WTC11 (cell line): ENCODE measurements at regions not wholly inside any gene's neighbourhood (a gene's known extent, or its start where the extent isn't known, plus 50 kb on each side); places are given as distances from the start of the nearest gene placed in this dataset.

Experiments used
- ATAC-seq: fragments of 200-7000 bp; cut with Tn5 transposase; 2 replicates; pipeline ENCODE4 v1.10.0; 2021; ENCODE audit warnings: mild to moderate bottlenecking, moderate library complexity
- CTCF ChIA-PET: fragments of 300-600 bp; sonication (Branson Sonifier 250); formaldehyde crosslinking; loops from one replicate; lab custom pipeline; 2021; ENCODE audit warnings: antibody characterized with exemption; lab: Charles Lee
- POLR2A ChIA-PET: fragments of 350-600 bp; sonication (Branson Sonifier 250); formaldehyde crosslinking; loops from one replicate; lab custom pipeline; 2021; ENCODE audit warnings: antibody characterized with exemption; lab: Charles Lee
- DNase-seq: peaks from one replicate; pipeline ENCODE4 v3.0.0; 2021; ENCODE audit warnings: low spot score
- H3K27ac Mint-ChIP-seq: 2 replicates; pipeline ENCODE4 v1.8.0; 2021; ENCODE audit warnings: mixed read lengths
- H3K27me3 Mint-ChIP-seq: 2 replicates; pipeline ENCODE4 v1.8.0; 2021; ENCODE audit warnings: low read depth, mild to moderate bottlenecking, moderate library complexity, mixed read lengths
- H3K36me3 Mint-ChIP-seq: 2 replicates; pipeline ENCODE4 v1.8.0; 2021; ENCODE audit warnings: mixed read lengths
- H3K4me1 Mint-ChIP-seq: 2 replicates; pipeline ENCODE4 v1.8.0; 2022; ENCODE audit warnings: mixed read lengths
- H3K4me3 Mint-ChIP-seq: 2 replicates; pipeline ENCODE4 v1.8.0; 2021; ENCODE audit warnings: mild to moderate bottlenecking, moderate library complexity, mixed read lengths
- H3K9me3 Mint-ChIP-seq: 2 replicates; pipeline ENCODE4 v1.8.0; 2021; ENCODE audit warnings: mixed read lengths
- CREM ChIP-seq: sonication (generic); formaldehyde crosslinking; IDR thresholded peaks from 2 replicates; pipeline ENCODE4 v1.8.1; 2022; ENCODE audit warnings: mild to moderate bottlenecking, missing genetic modification reagents, moderate library complexity
- ELF4 ChIP-seq: sonication (generic); formaldehyde crosslinking; IDR thresholded peaks from 2 replicates; pipeline ENCODE4 v1.8.1; 2022; ENCODE audit warnings: low read depth, mild to moderate bottlenecking, moderate library complexity, missing genetic modification reagents
- ETV6 ChIP-seq: sonication (generic); formaldehyde crosslinking; IDR thresholded peaks from 2 replicates; pipeline ENCODE4 v1.8.1; 2022; ENCODE audit warnings: mild to moderate bottlenecking, missing genetic modification reagents
- MYBL2 ChIP-seq: sonication (generic); formaldehyde crosslinking; IDR thresholded peaks from 2 replicates; pipeline ENCODE4 v1.8.1; 2023; ENCODE audit warnings: mild to moderate bottlenecking, moderate library complexity, missing genetic modification reagents
- NR2C2 ChIP-seq: sonication (generic); formaldehyde crosslinking; IDR thresholded peaks from 2 replicates; pipeline ENCODE4 v1.8.0; 2022; ENCODE audit warnings: mild to moderate bottlenecking, missing genetic modification reagents
- RORB ChIP-seq: fragments of 250-450 bp; sonication (Bioruptor Pico); IDR thresholded peaks from 2 replicates; pipeline ENCODE4 v1.9.0; 2021; ENCODE audit warnings: mild to moderate bottlenecking
- SMAD3 ChIP-seq: sonication (generic); formaldehyde crosslinking; IDR thresholded peaks from 2 replicates; pipeline ENCODE4 v1.8.0; 2022; ENCODE audit warnings: missing genetic modification reagents, mild to moderate bottlenecking, borderline replicate concordance
- ZNF232 ChIP-seq: sonication (generic); formaldehyde crosslinking; IDR thresholded peaks from 2 replicates; pipeline ENCODE4 v1.8.0; 2022; ENCODE audit warnings: mild to moderate bottlenecking, missing genetic modification reagents
- ZNF396 ChIP-seq: fragments of 250-450 bp; sonication (Bioruptor Pico); IDR thresholded peaks from 2 replicates; pipeline ENCODE4 v1.8.0; 2021; ENCODE audit warnings: mild to moderate bottlenecking, moderate library complexity, borderline replicate concordance
- TF ChIP-seq, protein P1 (sequence below): sonication (generic); formaldehyde crosslinking; IDR thresholded peaks from 2 replicates; pipeline ENCODE4 v1.8.1; 2022; ENCODE audit warnings: missing genetic modification reagents, borderline replicate concordance
- TF ChIP-seq, protein P2 (sequence below): sonication (generic); formaldehyde crosslinking; IDR thresholded peaks from 2 replicates; pipeline ENCODE4 v1.8.1; 2023; ENCODE audit warnings: mild to moderate bottlenecking, missing genetic modification reagents, moderate library complexity
- TF ChIP-seq, protein P3 (sequence below): sonication (generic); formaldehyde crosslinking; IDR thresholded peaks from 2 replicates; pipeline ENCODE4 v1.8.1; 2022; ENCODE audit warnings: low read depth, missing genetic modification reagents, borderline replicate concordance
- TF ChIP-seq, protein P4 (sequence below): sonication (generic); formaldehyde crosslinking; IDR thresholded peaks from 2 replicates; pipeline ENCODE4 v1.8.0; 2023; ENCODE audit warnings: mild to moderate bottlenecking, missing genetic modification reagents
- TF ChIP-seq, protein P5 (sequence below): sonication (generic); formaldehyde crosslinking; IDR thresholded peaks from 2 replicates; pipeline ENCODE4 v1.8.0; 2022; ENCODE audit warnings: mild to moderate bottlenecking, missing genetic modification reagents

DNA sequence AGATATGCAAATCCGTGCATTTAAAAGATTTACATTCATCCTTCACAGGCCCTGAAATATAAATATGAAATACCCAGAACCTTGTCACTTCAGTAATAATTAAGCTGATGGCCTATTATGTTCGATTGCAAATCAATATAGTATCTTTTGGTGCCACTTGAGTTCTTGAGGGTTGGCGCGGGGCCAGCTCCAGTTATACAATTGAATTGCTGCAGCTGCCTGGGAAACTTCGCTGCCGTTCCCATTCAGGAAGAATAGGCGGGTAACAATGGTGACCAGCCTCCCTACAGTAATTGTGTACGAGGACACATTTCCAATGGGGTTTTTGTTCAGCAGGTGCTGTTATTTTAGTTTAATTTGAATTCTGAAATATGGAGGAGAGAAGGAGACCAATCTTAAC lies 451.2 kb downstream of the INSC start:
- peaks cover 40% of the 10 kb centered on the region for H3K4me1 Mint-ChIP-seq
- ChIA-PET CTCF (no interaction called here), POLR2A (no interaction called here)
- TF ChIP-seq MYBL2: no peak
- no peak for TF ChIP-seq ZNF232 (CRISPR knock-in tag)
- H3K4me3 Mint-ChIP-seq: no peak overlapping the region
- H3K27me3 Mint-ChIP-seq: no peaks in the 10 kb centered on the region; the same call in 1 of the 2 replicates
- H3K36me3 Mint-ChIP-seq: peaks cover 12% of the 10 kb centered on the region
- H3K27ac Mint-ChIP-seq: no peak overlapping the region
- no peak for DNase-seq
- ATAC-seq: no peak
- H3K9me3 Mint-ChIP-seq: peaks cover 22% of the 10 kb centered on the region

DNA sequence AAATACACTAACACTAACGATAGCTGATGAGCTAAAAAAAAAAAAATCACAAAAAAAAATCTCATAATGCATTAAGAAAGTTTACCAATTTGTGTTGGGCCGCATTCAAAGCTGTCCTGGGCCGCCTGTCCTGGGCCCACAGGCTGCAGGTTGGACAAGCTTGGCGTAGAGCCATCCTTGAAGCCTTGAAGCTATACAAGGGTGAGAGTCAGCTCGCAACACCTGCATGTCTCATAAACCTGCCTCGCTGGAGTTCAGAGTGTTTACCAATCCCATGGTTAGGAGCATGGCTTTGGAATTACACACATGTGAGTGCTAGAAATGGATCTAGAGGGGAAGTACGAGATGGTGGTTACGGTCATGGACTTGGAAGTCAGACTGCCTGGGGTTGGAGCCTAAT lies 453.7 kb downstream of the INSC start:
- no peak for TF ChIP-seq NR2C2 (CRISPR knock-in tag)
- TF ChIP-seq, protein P1, sequence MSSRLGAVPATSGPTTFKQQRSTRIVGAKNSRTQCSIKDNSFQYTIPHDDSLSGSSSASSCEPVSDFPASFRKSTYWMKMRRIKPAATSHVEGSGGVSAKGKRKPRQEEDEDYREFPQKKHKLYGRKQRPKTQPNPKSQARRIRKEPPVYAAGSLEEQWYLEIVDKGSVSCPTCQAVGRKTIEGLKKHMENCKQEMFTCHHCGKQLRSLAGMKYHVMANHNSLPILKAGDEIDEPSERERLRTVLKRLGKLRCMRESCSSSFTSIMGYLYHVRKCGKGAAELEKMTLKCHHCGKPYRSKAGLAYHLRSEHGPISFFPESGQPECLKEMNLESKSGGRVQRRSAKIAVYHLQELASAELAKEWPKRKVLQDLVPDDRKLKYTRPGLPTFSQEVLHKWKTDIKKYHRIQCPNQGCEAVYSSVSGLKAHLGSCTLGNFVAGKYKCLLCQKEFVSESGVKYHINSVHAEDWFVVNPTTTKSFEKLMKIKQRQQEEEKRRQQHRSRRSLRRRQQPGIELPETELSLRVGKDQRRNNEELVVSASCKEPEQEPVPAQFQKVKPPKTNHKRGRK: no peak
- TF ChIP-seq ETV6 (CRISPR knock-in tag): no peak
- TF ChIP-seq SMAD3 (CRISPR knock-in tag): no peak
- TF ChIP-seq, protein P2, sequence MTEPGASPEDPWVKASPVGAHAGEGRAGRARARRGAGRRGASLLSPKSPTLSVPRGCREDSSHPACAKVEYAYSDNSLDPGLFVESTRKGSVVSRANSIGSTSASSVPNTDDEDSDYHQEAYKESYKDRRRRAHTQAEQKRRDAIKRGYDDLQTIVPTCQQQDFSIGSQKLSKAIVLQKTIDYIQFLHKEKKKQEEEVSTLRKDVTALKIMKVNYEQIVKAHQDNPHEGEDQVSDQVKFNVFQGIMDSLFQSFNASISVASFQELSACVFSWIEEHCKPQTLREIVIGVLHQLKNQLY (CRISPR knock-in tag): no peak
- TF ChIP-seq ZNF396: no peak
- TF ChIP-seq CREM (CRISPR knock-in tag): no peak
- no peak for TF ChIP-seq ELF4
- TF ChIP-seq, protein P3, sequence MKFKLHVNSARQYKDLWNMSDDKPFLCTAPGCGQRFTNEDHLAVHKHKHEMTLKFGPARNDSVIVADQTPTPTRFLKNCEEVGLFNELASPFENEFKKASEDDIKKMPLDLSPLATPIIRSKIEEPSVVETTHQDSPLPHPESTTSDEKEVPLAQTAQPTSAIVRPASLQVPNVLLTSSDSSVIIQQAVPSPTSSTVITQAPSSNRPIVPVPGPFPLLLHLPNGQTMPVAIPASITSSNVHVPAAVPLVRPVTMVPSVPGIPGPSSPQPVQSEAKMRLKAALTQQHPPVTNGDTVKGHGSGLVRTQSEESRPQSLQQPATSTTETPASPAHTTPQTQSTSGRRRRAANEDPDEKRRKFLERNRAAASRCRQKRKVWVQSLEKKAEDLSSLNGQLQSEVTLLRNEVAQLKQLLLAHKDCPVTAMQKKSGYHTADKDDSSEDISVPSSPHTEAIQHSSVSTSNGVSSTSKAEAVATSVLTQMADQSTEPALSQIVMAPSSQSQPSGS: no peak
- TF ChIP-seq, protein P4, sequence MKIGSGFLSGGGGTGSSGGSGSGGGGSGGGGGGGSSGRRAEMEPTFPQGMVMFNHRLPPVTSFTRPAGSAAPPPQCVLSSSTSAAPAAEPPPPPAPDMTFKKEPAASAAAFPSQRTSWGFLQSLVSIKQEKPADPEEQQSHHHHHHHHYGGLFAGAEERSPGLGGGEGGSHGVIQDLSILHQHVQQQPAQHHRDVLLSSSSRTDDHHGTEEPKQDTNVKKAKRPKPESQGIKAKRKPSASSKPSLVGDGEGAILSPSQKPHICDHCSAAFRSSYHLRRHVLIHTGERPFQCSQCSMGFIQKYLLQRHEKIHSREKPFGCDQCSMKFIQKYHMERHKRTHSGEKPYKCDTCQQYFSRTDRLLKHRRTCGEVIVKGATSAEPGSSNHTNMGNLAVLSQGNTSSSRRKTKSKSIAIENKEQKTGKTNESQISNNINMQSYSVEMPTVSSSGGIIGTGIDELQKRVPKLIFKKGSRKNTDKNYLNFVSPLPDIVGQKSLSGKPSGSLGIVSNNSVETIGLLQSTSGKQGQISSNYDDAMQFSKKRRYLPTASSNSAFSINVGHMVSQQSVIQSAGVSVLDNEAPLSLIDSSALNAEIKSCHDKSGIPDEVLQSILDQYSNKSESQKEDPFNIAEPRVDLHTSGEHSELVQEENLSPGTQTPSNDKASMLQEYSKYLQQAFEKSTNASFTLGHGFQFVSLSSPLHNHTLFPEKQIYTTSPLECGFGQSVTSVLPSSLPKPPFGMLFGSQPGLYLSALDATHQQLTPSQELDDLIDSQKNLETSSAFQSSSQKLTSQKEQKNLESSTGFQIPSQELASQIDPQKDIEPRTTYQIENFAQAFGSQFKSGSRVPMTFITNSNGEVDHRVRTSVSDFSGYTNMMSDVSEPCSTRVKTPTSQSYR (CRISPR knock-in tag): no peak
- TF ChIP-seq RORB (CRISPR knock-in tag): no peak
- TF ChIP-seq, protein P5, sequence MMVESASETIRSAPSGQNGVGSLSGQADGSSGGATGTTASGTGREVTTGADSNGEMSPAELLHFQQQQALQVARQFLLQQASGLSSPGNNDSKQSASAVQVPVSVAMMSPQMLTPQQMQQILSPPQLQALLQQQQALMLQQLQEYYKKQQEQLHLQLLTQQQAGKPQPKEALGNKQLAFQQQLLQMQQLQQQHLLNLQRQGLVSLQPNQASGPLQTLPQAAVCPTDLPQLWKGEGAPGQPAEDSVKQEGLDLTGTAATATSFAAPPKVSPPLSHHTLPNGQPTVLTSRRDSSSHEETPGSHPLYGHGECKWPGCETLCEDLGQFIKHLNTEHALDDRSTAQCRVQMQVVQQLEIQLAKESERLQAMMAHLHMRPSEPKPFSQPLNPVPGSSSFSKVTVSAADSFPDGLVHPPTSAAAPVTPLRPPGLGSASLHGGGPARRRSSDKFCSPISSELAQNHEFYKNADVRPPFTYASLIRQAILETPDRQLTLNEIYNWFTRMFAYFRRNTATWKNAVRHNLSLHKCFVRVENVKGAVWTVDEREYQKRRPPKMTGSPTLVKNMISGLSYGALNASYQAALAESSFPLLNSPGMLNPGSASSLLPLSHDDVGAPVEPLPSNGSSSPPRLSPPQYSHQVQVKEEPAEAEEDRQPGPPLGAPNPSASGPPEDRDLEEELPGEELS (CRISPR knock-in tag): no peak
- ChIA-PET POLR2A (no interaction called here), CTCF (no interaction called here)
- H3K27ac Mint-ChIP-seq: no peak overlapping the region
- DNase-seq (no peak), ATAC-seq (no peak)
- H3K4me3 Mint-ChIP-seq: no peak overlapping the region
- peaks cover 16% of the 10 kb centered on the region for H3K9me3 Mint-ChIP-seq
- peaks cover 8% of the 10 kb centered on the region; the same call in 1 of the 2 replicates for H3K36me3 Mint-ChIP-seq
- H3K4me1 Mint-ChIP-seq: peaks cover 33% of the 10 kb centered on the region
- H3K27me3 Mint-ChIP-seq: no peaks in the 10 kb centered on the region; the same call in 1 of the 2 replicates
